GM19455 (cell line): ENCODE measurements at regions not wholly inside any gene's neighbourhood (a gene's known extent, or its start where the extent isn't known, plus 50 kb on each side); places are given as distances from the start of the nearest gene placed in this dataset.
"Not testable (repeated sequence)": the region's sequence is repeated elsewhere in the genome, so short reads cannot be mapped to it uniquely, and the experiment has no call there.

Experiments
- ATAC-seq: cut with Tn5 transposase; IDR thresholded peaks from one replicate; pipeline ENCODE4 v1.9.1; 2021; ENCODE audit not compliant: unreplicated experiment

- peak; percentile 75 for ATAC-seq
Measured at GRCh38 chr9:81083854-81084512, 605.4 kb downstream of the TLE1 start.

DNA sequence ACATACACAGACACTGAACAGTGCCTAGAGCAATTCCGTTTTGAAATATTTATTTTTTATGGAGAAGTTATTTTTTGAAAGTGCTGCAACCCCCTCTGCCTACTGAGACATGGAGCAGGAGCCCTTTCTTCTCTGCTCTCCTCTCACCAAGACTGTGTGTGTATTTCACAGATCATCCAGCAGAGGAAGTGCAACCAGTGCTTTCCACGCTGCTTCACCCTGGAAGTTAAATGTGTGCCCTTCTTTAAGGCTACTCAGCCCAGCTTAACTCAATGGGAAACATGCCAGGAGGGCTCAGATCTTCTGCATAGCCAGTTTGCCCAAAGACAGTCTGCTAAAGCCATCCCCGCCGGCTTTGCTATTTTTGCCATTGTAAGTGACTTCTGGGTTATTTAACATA, 606.3 kb downstream of the TLE1 start:
- ATAC-seq: no peak

- ATAC-seq: no peak
Measured at GRCh38 chr9:81082221-81082620, 607.1 kb downstream of the TLE1 start.

DNA sequence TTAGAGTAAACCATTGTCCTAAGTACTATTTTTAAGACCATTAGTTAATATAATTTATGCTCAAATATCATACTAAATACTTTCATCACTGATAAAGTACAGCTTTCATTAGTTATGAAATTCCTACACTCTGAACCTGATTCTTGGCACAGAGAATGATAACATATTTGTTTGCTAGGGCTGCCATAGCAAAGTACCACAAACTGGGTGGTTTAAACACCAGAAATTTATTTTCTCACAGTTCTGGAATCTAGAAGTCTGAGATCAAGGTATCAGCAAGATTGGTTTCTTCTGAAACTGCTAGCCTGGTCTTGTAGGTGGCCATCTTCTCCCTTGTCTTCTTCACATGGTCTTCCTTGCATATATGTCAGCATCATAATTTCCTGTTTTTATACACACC, 608.4 kb downstream of the TLE1 start:
- ATAC-seq: no peak

DNA sequence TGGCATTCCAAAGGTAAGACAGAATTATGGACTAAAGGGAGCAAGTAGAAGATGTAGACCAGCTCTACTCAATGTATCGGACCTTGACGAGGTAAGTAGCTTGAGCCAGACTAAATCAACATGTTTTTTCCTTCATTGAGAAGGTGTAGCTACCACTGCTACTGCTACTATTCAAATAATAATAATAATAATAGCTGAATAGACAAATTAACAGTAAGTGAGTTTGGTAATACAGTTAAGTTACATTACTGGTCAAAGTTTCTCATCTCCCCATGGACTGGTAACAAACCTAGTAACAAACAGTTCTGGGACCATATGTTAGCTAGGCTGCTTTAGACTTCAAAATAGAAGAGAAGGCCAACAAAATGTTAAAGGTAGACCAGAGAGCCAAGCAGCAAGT, 609.2 kb downstream of the TLE1 start:
- no peak for ATAC-seq

- ATAC-seq: no peak
Measured at GRCh38 chr9:81079055-81079454, 610.3 kb downstream of the TLE1 start.

DNA sequence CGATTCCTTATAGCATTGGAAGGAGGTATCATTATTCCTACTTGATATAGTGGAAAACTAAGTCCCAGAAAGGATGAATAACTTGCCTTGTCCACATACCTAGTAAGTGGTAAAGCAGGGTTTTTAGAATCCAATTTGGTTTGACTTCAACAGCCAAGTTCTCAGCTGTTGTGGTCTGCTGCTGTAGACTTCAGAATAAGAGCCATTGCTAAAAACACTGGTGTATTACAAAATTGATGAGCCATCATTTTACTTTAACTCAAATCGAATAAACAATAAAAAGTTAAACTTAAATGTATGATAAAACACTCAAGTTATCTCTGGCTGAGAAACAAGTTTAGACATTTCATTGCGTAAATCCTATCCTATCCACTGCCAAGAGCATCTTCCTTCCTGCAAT, 610.8 kb downstream of the TLE1 start:
- ATAC-seq: no peak

DNA sequence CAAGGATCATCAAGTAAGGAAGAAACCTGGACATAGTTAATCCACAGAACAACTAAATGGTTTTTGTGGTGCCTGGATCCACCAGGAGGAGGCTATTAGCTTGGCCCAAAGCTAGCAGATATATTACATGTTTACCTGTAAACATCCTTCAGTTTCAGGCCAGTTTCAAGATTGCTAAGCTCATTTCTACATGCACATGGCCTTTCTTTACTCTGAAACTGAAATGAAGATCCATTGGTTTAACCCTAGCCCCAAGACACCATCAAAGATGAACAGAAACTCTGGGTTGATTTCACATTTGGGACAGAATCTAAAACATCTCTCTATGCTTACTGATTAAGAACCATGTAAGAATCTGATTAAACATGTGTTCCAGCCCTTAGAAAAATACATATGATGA, 611.8 kb downstream of the TLE1 start:
- peak; percentile 71 for ATAC-seq

- no peak for ATAC-seq
Measured at GRCh38 chr9:81076131-81076530, 613.2 kb downstream of the TLE1 start.

GRCh38 chr9:81074221-81074620, 615.1 kb downstream of the TLE1 start:
- ATAC-seq: no peak

DNA sequence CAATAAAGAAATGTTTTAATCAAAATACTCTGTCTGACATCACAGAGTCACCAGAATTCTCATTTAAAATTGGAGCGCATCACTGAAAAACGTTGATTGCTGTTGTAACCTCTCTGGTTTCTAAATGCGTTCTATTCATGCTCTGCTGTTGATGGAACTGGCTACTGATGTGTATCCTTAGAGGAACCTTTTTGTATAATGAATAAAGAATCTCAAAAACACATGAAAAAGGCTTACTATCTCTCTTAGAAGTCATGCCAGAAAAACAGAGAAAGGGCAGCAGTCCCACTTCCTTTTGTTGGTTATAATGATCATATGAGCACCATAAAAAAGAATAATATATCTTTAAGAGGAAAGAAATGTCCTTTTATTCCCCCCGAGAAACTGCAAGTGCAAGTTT, 615.5 kb downstream of the TLE1 start:
- ATAC-seq: no peak

GRCh38 chr9:81072758-81073157, 616.6 kb downstream of the TLE1 start:
- no peak for ATAC-seq

DNA sequence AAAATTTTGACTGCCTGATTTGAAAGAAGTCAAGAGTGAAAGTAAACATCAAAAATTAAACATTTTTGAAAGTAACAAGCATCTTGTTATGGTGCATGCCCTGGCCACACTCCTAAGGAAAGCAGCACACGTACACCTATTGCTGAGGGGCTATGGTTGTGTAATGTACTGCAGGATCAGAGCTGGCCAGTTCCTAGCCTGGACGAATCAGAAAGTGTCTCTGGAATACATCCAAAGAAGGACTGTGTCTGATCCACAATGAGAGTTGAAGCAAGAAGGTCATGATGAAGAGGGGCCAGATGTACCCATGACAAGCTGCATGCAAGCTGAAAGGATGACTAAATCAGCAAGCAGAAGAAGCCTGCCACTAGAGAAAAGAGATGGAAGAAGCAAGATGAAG, 618.2 kb downstream of the TLE1 start:
- ATAC-seq: no peak

GRCh38 chr9:81070689-81071088, 618.7 kb downstream of the TLE1 start:
- no peak for ATAC-seq

DNA sequence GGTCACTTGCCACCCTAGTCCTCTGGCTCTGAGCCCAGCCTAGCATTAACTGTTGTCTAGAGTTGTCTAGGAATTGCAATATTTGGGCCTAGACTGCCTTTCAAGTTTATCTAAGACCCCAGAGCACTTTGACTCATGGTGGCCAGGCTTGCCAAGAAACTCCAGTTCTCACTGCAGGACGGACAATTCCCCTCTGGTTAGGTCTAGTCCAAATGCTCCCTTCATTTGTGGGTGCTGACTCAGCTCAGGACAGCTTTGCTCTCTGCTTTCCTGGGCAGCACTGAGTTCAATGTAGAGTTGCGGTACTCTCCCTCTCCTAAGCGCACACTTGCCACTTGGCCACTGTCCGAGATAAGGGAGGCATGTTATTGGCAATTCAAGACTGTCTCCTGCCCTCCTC, 619.4 kb downstream of the TLE1 start:
- no peak for ATAC-seq

- ATAC-seq: no peak
Measured at GRCh38 chr9:81069038-81069795, 620.1 kb downstream of the TLE1 start.

- not testable (repeated sequence) for ATAC-seq
Measured at GRCh38 chr9:81062995-81063394, 626.4 kb downstream of the TLE1 start.

DNA sequence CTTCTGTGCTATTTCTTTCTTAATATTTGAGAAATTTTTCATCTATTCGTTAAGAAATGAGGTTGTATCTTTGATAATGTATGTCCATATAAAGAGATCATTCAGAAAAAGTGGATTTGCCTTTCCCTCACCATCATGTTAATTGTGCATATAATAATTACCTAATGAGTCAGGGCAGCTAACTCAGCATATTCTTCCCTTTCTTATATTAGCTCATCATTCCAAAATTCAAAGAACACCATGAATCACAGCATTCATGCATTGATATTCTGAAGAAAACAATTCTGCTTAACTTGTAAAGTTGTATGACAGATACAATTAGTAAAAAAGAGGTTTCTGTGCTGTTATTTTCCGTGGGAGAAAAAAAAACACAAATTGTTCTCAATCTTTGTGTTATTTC, 630.6 kb downstream of the TLE1 start:
- no peak for ATAC-seq

- ATAC-seq: no peak
Measured at GRCh38 chr9:81053298-81054025, 635.9 kb downstream of the TLE1 start.

DNA sequence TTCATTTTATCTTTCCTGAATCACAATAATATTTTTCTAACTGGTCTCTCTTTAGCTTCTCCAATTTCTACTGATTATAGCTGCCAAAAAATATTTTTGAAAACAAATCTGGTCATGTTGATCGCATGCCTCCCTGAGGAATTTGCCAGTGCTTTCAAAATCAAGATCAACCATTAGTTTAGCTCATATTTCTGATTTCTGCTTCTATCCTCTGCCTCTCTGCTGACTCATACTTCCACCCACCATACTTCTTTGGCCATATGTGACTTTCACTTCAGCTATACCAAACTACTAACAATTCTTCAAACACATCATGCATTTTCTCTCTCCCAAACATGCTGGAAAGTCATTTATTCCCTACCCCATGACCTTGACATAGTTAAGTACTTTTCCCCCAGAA, 636.5 kb downstream of the TLE1 start:
- ATAC-seq: no peak

GRCh38 chr9:81047280-81047679, 642.1 kb downstream of the TLE1 start:
- no peak for ATAC-seq

DNA sequence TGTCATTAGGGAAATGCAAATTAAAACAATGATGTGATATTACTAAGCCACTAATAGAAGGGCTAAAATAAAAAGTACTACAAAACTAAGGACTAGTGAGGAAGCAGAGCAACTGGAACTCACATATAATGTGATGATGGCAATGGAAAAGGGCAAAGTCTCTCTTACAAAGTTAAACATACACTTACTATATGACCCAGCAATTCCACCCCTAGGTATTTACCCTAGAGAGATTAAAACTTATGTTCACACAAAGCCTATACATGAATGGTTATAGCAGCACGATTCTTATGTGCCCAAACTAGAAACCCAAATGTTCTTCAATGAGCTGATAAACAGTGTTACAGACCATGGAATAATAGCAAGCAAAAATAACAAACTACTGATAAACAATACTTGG, 643.7 kb downstream of the TLE1 start:
- ATAC-seq: no peak
